Left lung (tissue), 4 donors: ENCODE measurements at regions not wholly inside any gene's neighbourhood (a gene's known extent, or its start where the extent isn't known, plus 50 kb on each side); places are given as distances from the start of the nearest gene placed in this dataset.

Experiments used
- ATAC-seq: fragments of 200-7000 bp; cut with Tn5 transposase; one replicate; pipeline ENCODE4 v1.9.1; 2020; ENCODE audit warnings: moderate library complexity
- DNase-seq, 4 donors: peaks; one replicate each; pipeline ENCODE4 v3.0.0-alpha.2; 2013 to 2020
- H3K27ac ChIP-seq, 2 donors: fragments of 200-600 bp; sonication (generic) in 1 of 2; one replicate each; pipeline versions ENCODE4 v1.5.0 to v1.8.0; 2020 to 2021
- H3K27me3 ChIP-seq, 2 donors: fragments of 200-600 bp; sonication (generic) in 1 of 2; one replicate each; pipeline versions ENCODE4 v1.5.0 to v1.8.0; 2020 to 2021
- H3K36me3 ChIP-seq, 2 donors: fragments of 200-600 bp; sonication (generic) in 1 of 2; one replicate each; pipeline versions ENCODE4 v1.5.0 to v1.8.0; 2020 to 2021
- H3K4me1 ChIP-seq, 2 donors: fragments of 200-600 bp; one replicate each; pipeline ENCODE4 v1.8.0; 2021
- H3K4me3 ChIP-seq, 2 donors: fragments of 200-600 bp; sonication (generic) in 1 of 2; one replicate each; pipeline versions ENCODE4 v1.5.0 to v1.8.0; 2020 to 2021; ENCODE audit warnings: mild to moderate bottlenecking in 1 of 2
- H3K9me3 ChIP-seq, 2 donors: fragments of 200-600 bp; sonication (generic) in 1 of 2; one replicate each; pipeline versions ENCODE4 v1.5.0 to v1.8.0; 2020 to 2021
- CTCF ChIP-seq, 2 donors: fragments of 200-600 bp; sonication (generic) in 1 of 2; IDR thresholded peaks; one replicate each; pipeline versions ENCODE4 v1.5.0 to v1.8.0; 2021; ENCODE audit warnings: antibody characterized with exemption in 2 of 2
- intact Hi-C, 2 donors: fragments of 100-400 bp; cut with DNase I; formaldehyde crosslinking; loops; one replicate each; pipeline versions ENCODE4 v1.11.2 to v1.14.2; 2022
- donor health status: DM: no; HTN: yes; CAD: no.
- donor health status: DM: no; HTN: no; CAD: no.

DNA sequence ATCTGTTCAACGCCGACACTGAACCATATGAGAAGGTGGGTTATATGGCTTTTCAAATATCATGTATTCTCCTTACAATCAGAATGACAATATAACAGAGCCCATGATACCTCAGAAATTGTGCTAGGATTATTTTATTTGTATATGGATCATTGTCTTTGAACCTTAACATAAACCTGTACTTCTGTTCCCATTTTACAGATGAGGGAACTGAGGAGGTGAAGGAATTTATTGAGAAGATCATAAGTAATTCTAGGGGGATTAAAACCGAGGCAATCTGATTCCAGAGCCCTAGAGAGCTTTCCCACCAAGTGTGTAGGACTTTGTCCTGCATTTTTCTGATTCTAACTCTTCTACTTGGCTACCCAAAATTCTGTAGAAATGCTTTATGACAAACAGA lies 279.8 kb upstream of the FANCL start:
- H3K4me3 ChIP-seq = no peak overlapping the region
- H3K36me3 ChIP-seq = no peaks in the 10 kb centered on the region
- no peaks in the 10 kb centered on the region for H3K4me1 ChIP-seq
- DNase-seq (no peak), ATAC-seq (no peak)
- intact Hi-C loops = no loop called here
- no peak overlapping the region for H3K27ac ChIP-seq
- no peaks in the 10 kb centered on the region for H3K9me3 ChIP-seq
- no peaks in the 10 kb centered on the region for H3K27me3 ChIP-seq
- TF ChIP-seq CTCF (IDR thresholded peaks at IDR 0.05) = no peak

DNA sequence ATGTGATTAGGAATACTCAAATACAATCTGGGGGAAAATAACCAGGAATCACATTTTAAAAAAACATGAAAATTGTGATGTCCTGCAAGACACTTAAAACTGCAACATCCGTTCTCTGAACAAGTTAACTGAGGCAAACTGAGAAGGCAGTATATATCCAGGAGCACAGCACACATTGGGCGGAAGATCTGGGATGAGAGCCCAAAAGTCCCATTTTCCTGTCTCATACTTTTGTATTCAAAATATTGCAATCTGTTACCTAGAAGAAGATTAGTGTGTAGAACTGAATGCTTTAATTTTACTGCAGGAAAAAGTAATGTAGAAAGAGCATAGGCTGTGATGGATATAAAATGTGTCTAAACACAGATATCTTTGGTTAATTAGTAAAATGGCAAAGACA lies 276.8 kb upstream of the FANCL start:
- no peaks in the 10 kb centered on the region for H3K36me3 ChIP-seq
- ATAC-seq (no peak), DNase-seq (no peak)
- TF ChIP-seq CTCF (IDR thresholded peaks at IDR 0.05) = no peak
- no peaks in the 10 kb centered on the region for H3K27me3 ChIP-seq
- H3K27ac ChIP-seq = no peak overlapping the region
- intact Hi-C loops = no loop called here
- no peaks in the 10 kb centered on the region for H3K9me3 ChIP-seq
- H3K4me3 ChIP-seq = no peak overlapping the region
- H3K4me1 ChIP-seq = no peaks in the 10 kb centered on the region

DNA sequence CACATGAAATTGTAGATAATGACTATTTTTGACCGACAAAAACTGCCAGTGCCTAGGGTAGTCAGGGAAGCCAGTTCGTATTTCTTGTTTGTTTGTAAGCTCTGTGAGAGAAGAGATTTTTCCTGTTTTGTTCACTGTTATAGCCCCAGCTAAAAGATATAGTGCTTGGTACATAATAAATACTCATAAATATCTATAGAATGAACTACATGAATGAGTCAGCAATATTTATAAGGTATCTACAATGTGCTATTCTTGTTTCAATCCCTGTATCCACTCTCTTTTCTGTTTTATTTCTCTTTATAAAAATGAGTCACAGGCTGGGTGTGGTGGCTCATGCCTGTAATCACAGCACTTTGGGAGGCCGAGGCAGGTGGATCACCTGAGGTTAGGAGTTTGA lies 275.6 kb upstream of the FANCL start:
- Histone ChIP-seq H3K9me3 (no peaks in the 10 kb centered on the region), H3K4me1 (no peaks in the 10 kb centered on the region), H3K27ac (no peak overlapping the region), H3K36me3 (no peaks in the 10 kb centered on the region), H3K4me3 (no peak overlapping the region), H3K27me3 (no peaks in the 10 kb centered on the region)
- DNase-seq = no peak
- TF ChIP-seq CTCF (IDR thresholded peaks at IDR 0.05) = no peak
- no peak for ATAC-seq
- intact Hi-C loops = no loop called here

DNA sequence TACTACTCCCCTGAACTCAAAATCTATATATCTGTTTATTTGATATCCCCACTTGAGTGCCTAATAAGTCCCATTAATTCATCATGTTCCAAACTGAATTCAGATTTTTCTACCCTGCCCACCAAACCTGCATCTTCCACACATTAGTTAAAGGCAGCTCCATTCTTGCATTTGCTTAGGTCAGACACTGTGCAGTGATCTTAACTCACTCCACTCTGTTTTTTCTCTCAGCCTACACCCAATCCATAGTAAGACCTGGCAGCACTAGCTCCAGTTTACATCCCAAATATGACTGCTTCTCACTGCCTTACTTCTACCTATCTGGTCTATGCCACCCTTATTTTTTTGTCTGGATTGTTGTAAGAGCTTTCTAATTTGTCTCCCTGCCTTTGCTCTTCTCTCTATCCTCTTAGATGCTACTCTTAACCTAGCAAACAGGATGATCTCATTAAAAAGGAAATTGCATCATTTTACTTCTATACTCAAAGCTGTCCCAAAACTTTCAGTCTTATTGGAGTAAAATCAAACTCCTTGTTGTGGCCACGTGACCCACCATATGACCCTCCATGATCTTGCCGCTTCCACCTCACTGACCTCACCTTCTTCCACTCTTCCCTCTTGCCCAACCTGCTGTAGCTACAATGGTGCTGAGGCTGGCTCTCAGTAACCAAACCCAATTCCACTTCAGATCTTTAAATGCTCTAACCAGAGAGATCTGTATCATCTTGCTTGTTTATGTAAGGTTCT lies 274.9 kb upstream of the FANCL start:
- Histone ChIP-seq H3K27me3 (no peaks in the 10 kb centered on the region), H3K9me3 (no peaks in the 10 kb centered on the region), H3K36me3 (no peaks in the 10 kb centered on the region), H3K4me1 (no peaks in the 10 kb centered on the region), H3K4me3 (no peak overlapping the region), H3K27ac (no peak overlapping the region)
- no peak for TF ChIP-seq CTCF (IDR thresholded peaks at IDR 0.05)
- ATAC-seq (no peak), DNase-seq (no peak)
- intact Hi-C loops = no loop called here

GRCh38 chr2:58514252-58514651 lies 273.1 kb upstream of the FANCL start:
- Histone ChIP-seq H3K36me3 (no peaks in the 10 kb centered on the region), H3K27ac (no peak overlapping the region), H3K4me1 (no peaks in the 10 kb centered on the region), H3K9me3 (no peaks in the 10 kb centered on the region), H3K4me3 (no peak overlapping the region), H3K27me3 (no peaks in the 10 kb centered on the region)
- DNase-seq = no peak
- intact Hi-C loops = no loop called here
- TF ChIP-seq CTCF (IDR thresholded peaks at IDR 0.05) = no peak
- no peak for ATAC-seq
